ENCODE measurements at regions not wholly inside any gene's neighbourhood (a gene's known extent, or its start where the extent isn't known, plus 50 kb on each side); places are given as distances from the start of the nearest gene placed in this dataset.

DNA sequence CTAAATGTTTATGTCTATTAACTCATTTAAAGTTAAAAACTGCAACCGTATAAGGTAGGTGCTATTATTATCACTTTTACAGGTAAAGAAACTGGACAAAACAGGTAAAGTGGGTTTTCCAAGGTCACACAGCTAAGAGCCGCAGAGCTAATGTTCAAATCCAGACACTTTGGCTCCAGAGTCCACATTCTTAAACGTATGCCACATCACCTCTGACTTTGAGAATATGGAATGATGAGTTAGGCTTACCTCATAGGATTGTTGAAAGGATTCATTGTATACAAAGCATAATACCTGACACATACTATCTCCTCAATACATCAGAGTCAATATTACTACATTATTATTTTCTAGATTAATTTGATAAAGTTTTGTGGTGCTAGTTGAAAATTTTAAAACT lies 240.9 kb upstream of the STT3B start:
- no peak overlapping the region for H3K4me3 Mint-ChIP-seq
- TF ChIP-seq, protein P1, sequence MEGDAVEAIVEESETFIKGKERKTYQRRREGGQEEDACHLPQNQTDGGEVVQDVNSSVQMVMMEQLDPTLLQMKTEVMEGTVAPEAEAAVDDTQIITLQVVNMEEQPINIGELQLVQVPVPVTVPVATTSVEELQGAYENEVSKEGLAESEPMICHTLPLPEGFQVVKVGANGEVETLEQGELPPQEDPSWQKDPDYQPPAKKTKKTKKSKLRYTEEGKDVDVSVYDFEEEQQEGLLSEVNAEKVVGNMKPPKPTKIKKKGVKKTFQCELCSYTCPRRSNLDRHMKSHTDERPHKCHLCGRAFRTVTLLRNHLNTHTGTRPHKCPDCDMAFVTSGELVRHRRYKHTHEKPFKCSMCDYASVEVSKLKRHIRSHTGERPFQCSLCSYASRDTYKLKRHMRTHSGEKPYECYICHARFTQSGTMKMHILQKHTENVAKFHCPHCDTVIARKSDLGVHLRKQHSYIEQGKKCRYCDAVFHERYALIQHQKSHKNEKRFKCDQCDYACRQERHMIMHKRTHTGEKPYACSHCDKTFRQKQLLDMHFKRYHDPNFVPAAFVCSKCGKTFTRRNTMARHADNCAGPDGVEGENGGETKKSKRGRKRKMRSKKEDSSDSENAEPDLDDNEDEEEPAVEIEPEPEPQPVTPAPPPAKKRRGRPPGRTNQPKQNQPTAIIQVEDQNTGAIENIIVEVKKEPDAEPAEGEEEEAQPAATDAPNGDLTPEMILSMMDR (conservative IDR thresholded peaks at IDR 0.05), result no peak
- H3K4me1 Mint-ChIP-seq, result peaks cover 41% of the 10 kb centered on the region
- H3K27ac Mint-ChIP-seq (ENCODE audit: unreplicated experiment), result no peak overlapping the region
- no peaks in the 10 kb centered on the region for H3K27me3 Mint-ChIP-seq (ENCODE audit: low read depth)
- peaks cover 3% of the 10 kb centered on the region for H3K9me3 Mint-ChIP-seq
- no peaks in the 10 kb centered on the region for H3K36me3 Mint-ChIP-seq (ENCODE audit: low read depth)
- no peak for DNase-seq (ENCODE audit: low read depth, low spot score)

DNA sequence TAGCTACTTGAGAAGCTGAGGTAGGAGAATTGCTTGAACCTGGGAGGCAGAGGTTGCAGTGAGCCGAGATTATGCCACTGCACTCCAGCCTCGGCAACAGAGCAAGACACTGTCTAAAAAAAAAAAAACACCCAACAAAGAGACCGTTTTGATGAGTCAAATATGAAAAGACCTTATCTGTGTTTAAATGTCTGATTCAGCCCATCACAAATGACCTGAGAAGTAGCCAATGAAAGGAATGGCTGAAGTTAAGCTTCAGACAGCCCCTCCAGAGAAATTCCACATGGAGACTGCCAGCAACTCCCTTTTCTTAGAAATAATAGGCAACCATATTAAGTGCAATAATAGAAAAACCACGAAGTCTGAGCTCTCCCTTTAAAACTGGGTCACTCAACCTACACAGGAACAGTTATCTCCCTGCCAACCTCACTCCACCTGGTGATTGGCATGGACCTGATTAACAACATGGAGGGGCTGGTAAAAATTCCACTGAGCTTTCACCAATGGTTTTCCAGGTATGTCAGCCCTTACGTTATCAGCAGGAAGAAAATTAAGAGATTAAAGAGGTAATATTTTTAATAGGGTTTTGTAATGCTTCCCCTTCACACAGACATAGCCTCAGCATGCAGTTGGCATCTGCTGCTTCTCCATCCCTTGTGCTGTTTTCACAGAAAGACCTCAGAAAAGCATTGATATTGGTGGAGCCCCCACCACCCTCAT lies 238.1 kb upstream of the STT3B start:
- H3K27ac Mint-ChIP-seq (ENCODE audit: unreplicated experiment), result no peak overlapping the region
- H3K36me3 Mint-ChIP-seq (ENCODE audit: low read depth), result peaks cover 2% of the 10 kb centered on the region
- no peak overlapping the region for H3K4me3 Mint-ChIP-seq
- H3K4me1 Mint-ChIP-seq, result peaks cover 20% of the 10 kb centered on the region
- peaks cover 3% of the 10 kb centered on the region for H3K9me3 Mint-ChIP-seq
- no peak for DNase-seq (ENCODE audit: low read depth, low spot score)
- TF ChIP-seq, protein P1 (conservative IDR thresholded peaks at IDR 0.05), result no peak
- H3K27me3 Mint-ChIP-seq (ENCODE audit: low read depth), result no peaks in the 10 kb centered on the region

DNA sequence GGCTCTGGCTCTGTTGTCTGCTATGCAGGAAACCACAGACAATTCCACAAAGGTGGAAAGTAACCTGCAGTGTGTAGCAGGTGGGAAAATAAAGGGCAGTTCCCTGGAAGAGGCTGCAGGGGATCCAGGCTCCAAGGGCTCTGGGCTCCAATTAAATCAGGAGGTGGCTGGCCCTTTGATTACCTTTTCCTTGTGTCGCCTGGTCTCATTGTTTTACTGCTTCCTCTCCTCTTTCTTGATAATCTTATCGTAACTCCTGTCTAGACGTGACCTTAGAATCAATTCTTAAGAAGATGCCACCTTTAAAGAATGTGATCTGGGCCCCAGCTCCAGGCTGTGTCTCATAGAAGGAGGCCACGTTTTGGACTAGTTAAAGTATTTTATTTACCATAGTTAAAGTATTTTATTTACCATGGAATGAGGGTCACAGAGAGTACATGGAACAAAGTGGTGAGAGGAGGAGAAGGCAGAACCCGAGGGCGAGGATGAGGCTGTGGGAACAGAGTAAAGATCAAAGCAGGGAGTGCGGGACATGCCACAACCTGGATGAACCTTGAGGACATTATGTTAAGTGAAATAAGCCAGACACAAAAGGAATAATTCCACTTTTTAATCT lies 237.5 kb upstream of the STT3B start:
- no peak overlapping the region for H3K27ac Mint-ChIP-seq (ENCODE audit: unreplicated experiment)
- H3K9me3 Mint-ChIP-seq, result peaks cover 3% of the 10 kb centered on the region
- TF ChIP-seq, protein P1 (conservative IDR thresholded peaks at IDR 0.05), result no peak
- peaks cover 2% of the 10 kb centered on the region for H3K36me3 Mint-ChIP-seq (ENCODE audit: low read depth)
- no peaks in the 10 kb centered on the region for H3K27me3 Mint-ChIP-seq (ENCODE audit: low read depth)
- H3K4me3 Mint-ChIP-seq, result no peak overlapping the region
- no peak for DNase-seq (ENCODE audit: low read depth, low spot score)
- peaks cover 13% of the 10 kb centered on the region for H3K4me1 Mint-ChIP-seq

DNA sequence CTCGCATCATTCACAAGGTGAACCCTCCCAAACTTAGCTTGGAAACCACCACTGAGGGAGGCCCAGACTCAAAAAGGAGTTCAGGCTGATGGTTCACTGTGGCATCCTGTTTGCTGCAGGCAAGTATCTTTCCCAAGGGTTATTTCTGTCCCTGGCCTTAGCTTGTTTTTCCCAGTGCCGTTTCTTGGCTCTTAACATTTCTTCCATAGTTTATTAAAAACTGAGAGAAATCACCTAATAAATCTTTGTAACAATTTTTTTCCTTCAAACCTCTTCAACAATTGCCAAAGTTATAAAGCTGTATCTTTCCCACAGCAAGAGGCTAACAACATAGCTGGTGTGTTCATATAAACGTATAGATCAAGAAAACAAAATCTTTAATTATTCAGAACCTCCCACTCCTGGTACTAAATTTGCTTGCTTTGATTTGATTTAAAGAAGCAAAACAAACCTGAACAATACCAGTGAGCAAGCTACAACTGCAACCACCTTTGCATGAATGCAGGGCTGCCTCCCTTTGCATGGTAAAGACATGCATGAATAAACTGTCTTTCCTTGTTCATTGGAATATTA lies 234.9 kb upstream of the STT3B start:
- Mint-ChIP-seq H3K27me3 (ENCODE audit: low read depth) (no peaks in the 10 kb centered on the region), H3K27ac (ENCODE audit: unreplicated experiment) (no peak overlapping the region), H3K9me3 (peaks cover 3% of the 10 kb centered on the region), H3K36me3 (ENCODE audit: low read depth) (peaks cover 2% of the 10 kb centered on the region), H3K4me1 (peaks cover 5% of the 10 kb centered on the region), H3K4me3 (no peak overlapping the region)
- TF ChIP-seq, protein P1 (conservative IDR thresholded peaks at IDR 0.05), result no peak
- no peak for DNase-seq (ENCODE audit: low read depth, low spot score)

DNA sequence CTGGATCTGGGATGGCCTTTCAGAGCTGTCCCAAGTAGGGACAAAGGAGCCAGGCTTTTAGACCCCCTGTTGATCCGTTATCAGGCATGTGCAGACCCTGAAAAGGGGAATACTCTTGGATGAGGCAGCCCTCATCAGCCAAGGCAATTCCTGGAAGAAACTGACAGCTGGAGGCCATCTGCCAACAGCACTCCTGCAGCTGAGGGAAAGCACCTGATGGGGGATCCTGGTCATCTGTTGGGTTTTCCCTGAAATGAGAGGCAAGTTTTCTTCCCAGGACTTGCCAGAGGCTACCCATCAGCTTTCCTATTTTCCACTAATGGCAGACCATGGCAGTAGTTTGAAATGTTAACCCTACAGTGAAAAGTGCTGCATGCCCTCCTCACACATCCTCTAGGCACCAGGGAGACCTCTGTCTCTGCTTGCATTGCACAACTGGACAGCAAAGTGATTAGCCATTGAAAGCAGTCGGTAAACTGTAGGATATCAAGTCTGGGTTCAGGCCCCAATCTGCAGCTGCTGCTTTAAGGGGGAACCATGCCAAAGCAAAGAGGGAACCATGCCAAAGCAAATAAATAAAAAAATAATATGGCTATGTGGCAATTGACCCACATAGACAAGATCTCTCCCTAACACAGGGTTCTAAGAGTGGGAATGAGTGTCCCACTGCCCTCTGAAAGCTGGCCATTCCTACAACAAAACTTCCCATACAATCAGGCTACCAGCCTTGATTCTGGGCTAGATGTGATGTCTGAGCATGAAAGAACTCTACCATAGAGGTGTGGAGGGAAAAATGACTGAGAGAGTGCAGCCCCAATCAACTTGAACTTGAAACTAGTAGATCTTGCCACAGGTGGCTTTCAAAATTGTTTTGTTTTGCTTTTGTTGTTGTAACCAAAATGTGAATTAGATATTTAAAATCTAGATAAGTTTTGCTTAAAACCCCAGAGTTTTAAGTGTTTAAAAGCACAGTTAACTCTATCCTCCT lies 232.0 kb upstream of the STT3B start:
- Mint-ChIP-seq H3K4me1 (peaks cover 6% of the 10 kb centered on the region), H3K36me3 (ENCODE audit: low read depth) (peaks cover 2% of the 10 kb centered on the region), H3K27ac (ENCODE audit: unreplicated experiment) (no peak overlapping the region), H3K4me3 (no peak overlapping the region), H3K27me3 (ENCODE audit: low read depth) (no peaks in the 10 kb centered on the region), H3K9me3 (peaks cover 3% of the 10 kb centered on the region)
- DNase-seq (ENCODE audit: low read depth, low spot score), result no peak
- TF ChIP-seq, protein P1 (conservative IDR thresholded peaks at IDR 0.05), result no peak

Data from neural crest cell (in vitro differentiated cells).